Neural cell (in vitro differentiated cells): ENCODE measurements at regions not wholly inside any gene's neighbourhood (a gene's known extent, or its start where the extent isn't known, plus 50 kb on each side); places are given as distances from the start of the nearest gene placed in this dataset.

Experiments used
- H2AFZ ChIP-seq: fragments of 200-600, 300-800 bp; sonication (generic), shearing (Covaris generic); 2 replicates; pipeline ENCODE4 v1.6.0; 2014; ENCODE audit warnings: low read depth, mild to moderate bottlenecking, antibody characterized with exemption, low read length, moderate library complexity
- H3F3A ChIP-seq: fragments of 200-600 bp; shearing (Covaris generic); 2 replicates; pipeline ENCODE4 v1.6.1; 2016; ENCODE audit warnings: mild to moderate bottlenecking, moderate library complexity, mixed read lengths, antibody characterized with exemption, low read length; ENCODE audit not compliant: insufficient read depth, poor library complexity, severe bottlenecking
- H3K27ac ChIP-seq: fragments of 200-600, 300-800 bp; sonication (generic), shearing (Covaris generic); 2 replicates; pipeline ENCODE4 v1.5.1; 2014; ENCODE audit warnings: mild to moderate bottlenecking, low read length, moderate library complexity
- H3K27me3 ChIP-seq: fragments of 300-800, 200-600 bp; sonication (generic), shearing (Covaris generic); 2 replicates; pipeline ENCODE4 v1.6.0; 2014; ENCODE audit warnings: mild to moderate bottlenecking, low read depth, low read length, moderate library complexity; ENCODE audit not compliant: insufficient read depth
- H3K36me3 ChIP-seq: fragments of 300-800, 200-600 bp; sonication (generic), shearing (Covaris generic); 2 replicates; pipeline ENCODE4 v1.5.1; 2014; ENCODE audit warnings: mild to moderate bottlenecking, antibody characterized with exemption, low read length, moderate library complexity; ENCODE audit not compliant: insufficient read depth
- H3K4me2 ChIP-seq: fragments of 300-800, 200-600 bp; sonication (generic), shearing (Covaris generic); 2 replicates; pipeline ENCODE4 v1.6.0; 2014; ENCODE audit warnings: mild to moderate bottlenecking, low read length
- H3K4me3 ChIP-seq: fragments of 300-800, 200-600 bp; sonication (generic), shearing (Covaris generic); 2 replicates; pipeline ENCODE4 v1.5.1; 2014; ENCODE audit warnings: mild to moderate bottlenecking, low read length, moderate library complexity
- H3K79me2 ChIP-seq: fragments of 200-600 bp; shearing (Covaris generic); replicated peaks from 2 replicates; pipeline ENCODE4 v1.6.0; 2014; ENCODE audit warnings: mild to moderate bottlenecking, low read length, moderate library complexity; ENCODE audit not compliant: insufficient read depth
- H3K9ac ChIP-seq: fragments of 300-800, 200-600 bp; sonication (generic), shearing (Covaris generic); 2 replicates; pipeline ENCODE4 v1.6.1; 2016; ENCODE audit warnings: mild to moderate bottlenecking, low read length, mixed read lengths
- H3K9me2 ChIP-seq: fragments of 200-600 bp; shearing (Covaris generic); 2 replicates; pipeline ENCODE4 v1.6.1; 2016; ENCODE audit warnings: mild to moderate bottlenecking, low read length, mixed read lengths; ENCODE audit not compliant: insufficient read depth
- H3K9me3 ChIP-seq: fragments of 200-600, 300-800 bp; sonication (generic), shearing (Covaris generic); 2 replicates; pipeline ENCODE4 v1.6.1; 2016; ENCODE audit warnings: mild to moderate bottlenecking, mixed run types, low read length, moderate library complexity, mixed read lengths
- H4K20me1 ChIP-seq: fragments of 200-600 bp; shearing (Covaris generic); 2 replicates; pipeline ENCODE4 v1.6.1; 2016; ENCODE audit warnings: mild to moderate bottlenecking, mixed run types; ENCODE audit not compliant: insufficient read depth
- EP300 ChIP-seq: fragments of 450-650 bp; conservative IDR thresholded peaks from 2 replicates; pipeline ENCODE4 v1.6.1; 2014; ENCODE audit warnings: antibody characterized with exemption, mild to moderate bottlenecking, moderate library complexity; ENCODE audit not compliant: poor library complexity, severe bottlenecking
- EZH2 ChIP-seq: fragments of 200-600, 300-800 bp; shearing (Covaris generic), sonication (generic); IDR thresholded peaks from 2 replicates; pipeline ENCODE4 v1.6.1; 2014; ENCODE audit warnings: antibody characterized with exemption, low read length, borderline replicate concordance, mild to moderate bottlenecking; ENCODE audit not compliant: insufficient read depth, poor library complexity, severe bottlenecking
- MXI1 ChIP-seq: fragments of 450-650 bp; conservative IDR thresholded peaks from 2 replicates; pipeline ENCODE4 v1.6.1; 2014; ENCODE audit warnings: antibody characterized with exemption, mild to moderate bottlenecking; ENCODE audit not compliant: poor library complexity, severe bottlenecking
- POLR2AphosphoS5 ChIP-seq: IDR thresholded peaks from 2 replicates; pipeline ENCODE4 v1.6.1; 2012
- RAD21 ChIP-seq: fragments of 450-650 bp; conservative IDR thresholded peaks from 2 replicates; pipeline ENCODE4 v1.6.1; 2014; ENCODE audit warnings: antibody characterized with exemption, mild to moderate bottlenecking, moderate library complexity
- SMC3 ChIP-seq: fragments of 450-650 bp; conservative IDR thresholded peaks from 2 replicates; pipeline ENCODE4 v1.6.1; 2014; ENCODE audit warnings: antibody characterized with exemption, mild to moderate bottlenecking, moderate library complexity; ENCODE audit not compliant: poor library complexity
- TAF1 ChIP-seq: IDR thresholded peaks from 2 replicates; pipeline ENCODE4 v1.6.1; 2012; ENCODE audit warnings: low read depth
- TF ChIP-seq, protein P1 (sequence below): fragments of 450-650 bp; IDR thresholded peaks from 2 replicates; pipeline ENCODE4 v1.5.1; 2014; ENCODE audit warnings: antibody characterized with exemption, mild to moderate bottlenecking, moderate library complexity; ENCODE audit not compliant: poor library complexity, severe bottlenecking
- TF ChIP-seq, protein P2 (sequence below): IDR thresholded peaks from 2 replicates; pipeline ENCODE4 v1.6.1; 2012; ENCODE audit warnings: borderline replicate concordance

DNA sequence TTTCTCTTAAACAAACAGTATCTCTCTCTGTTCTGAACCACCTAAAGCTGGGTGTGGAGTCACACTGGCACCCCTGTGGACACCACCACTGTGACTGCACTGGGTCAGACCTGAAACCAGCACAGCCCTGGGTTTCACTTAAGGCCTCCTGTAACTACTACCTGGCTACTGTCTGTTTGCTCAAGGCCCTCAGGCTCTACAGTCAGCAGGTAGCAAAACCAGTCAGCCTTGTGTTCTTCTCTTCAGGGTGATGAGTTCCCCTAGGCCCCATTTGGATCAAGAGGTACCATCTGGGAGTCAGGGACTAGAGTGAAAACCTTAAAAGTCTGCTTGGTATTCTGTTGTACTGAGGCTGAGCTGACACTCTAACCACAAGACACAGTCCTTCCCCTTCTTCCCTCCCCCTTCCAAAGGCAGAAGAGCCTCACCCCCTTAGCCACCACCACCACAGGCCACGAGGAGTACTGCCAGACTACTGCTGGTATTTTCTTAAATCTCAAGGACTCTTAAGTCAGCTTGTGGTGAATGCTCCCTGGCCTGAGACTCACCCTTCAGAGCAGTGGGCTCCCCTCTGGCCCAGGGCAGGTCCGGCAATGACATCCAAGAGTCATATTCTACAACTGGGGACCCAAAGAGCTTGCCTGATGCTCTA lies 153.2 kb upstream of the MON1B start:
- no peak overlapping the region for H2AFZ ChIP-seq
- H3K4me2 ChIP-seq: no peak overlapping the region
- H3K27ac ChIP-seq: no peak overlapping the region
- H3K79me2 ChIP-seq: no peaks in the 10 kb centered on the region
- H4K20me1 ChIP-seq: no peaks in the 10 kb centered on the region
- H3K9ac ChIP-seq: no peak overlapping the region
- H3F3A ChIP-seq: no peaks in the 10 kb centered on the region
- H3K9me2 ChIP-seq: no peaks in the 10 kb centered on the region
- no peaks in the 10 kb centered on the region for H3K27me3 ChIP-seq
- H3K36me3 ChIP-seq: no peaks in the 10 kb centered on the region
- no peaks in the 10 kb centered on the region for H3K9me3 ChIP-seq
- H3K4me3 ChIP-seq: no peak overlapping the region
- no peak for TF ChIP-seq POLR2AphosphoS5

DNA sequence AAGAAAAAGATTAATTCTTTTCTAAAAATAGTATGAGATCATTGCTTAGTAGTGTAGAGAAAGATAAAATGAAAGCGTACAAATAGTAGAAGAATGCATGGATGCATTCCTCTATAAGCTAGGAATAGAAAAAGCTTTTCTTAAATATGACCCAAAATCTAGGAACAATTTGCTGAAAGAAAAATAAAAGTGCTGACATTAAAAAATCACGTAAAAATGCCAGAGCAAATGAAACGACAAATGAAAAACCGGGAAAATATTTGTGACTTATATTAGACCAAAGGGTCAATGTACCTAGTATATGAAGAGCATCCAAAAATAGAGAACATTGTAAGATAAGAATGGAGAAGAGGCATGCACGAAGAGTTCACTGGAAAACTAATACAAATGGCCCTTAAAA lies 149.5 kb upstream of the MON1B start:
- H3K9me3 ChIP-seq: no peaks in the 10 kb centered on the region
- TF ChIP-seq, protein P1, sequence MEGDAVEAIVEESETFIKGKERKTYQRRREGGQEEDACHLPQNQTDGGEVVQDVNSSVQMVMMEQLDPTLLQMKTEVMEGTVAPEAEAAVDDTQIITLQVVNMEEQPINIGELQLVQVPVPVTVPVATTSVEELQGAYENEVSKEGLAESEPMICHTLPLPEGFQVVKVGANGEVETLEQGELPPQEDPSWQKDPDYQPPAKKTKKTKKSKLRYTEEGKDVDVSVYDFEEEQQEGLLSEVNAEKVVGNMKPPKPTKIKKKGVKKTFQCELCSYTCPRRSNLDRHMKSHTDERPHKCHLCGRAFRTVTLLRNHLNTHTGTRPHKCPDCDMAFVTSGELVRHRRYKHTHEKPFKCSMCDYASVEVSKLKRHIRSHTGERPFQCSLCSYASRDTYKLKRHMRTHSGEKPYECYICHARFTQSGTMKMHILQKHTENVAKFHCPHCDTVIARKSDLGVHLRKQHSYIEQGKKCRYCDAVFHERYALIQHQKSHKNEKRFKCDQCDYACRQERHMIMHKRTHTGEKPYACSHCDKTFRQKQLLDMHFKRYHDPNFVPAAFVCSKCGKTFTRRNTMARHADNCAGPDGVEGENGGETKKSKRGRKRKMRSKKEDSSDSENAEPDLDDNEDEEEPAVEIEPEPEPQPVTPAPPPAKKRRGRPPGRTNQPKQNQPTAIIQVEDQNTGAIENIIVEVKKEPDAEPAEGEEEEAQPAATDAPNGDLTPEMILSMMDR: no peak
- TF ChIP-seq, protein P2, sequence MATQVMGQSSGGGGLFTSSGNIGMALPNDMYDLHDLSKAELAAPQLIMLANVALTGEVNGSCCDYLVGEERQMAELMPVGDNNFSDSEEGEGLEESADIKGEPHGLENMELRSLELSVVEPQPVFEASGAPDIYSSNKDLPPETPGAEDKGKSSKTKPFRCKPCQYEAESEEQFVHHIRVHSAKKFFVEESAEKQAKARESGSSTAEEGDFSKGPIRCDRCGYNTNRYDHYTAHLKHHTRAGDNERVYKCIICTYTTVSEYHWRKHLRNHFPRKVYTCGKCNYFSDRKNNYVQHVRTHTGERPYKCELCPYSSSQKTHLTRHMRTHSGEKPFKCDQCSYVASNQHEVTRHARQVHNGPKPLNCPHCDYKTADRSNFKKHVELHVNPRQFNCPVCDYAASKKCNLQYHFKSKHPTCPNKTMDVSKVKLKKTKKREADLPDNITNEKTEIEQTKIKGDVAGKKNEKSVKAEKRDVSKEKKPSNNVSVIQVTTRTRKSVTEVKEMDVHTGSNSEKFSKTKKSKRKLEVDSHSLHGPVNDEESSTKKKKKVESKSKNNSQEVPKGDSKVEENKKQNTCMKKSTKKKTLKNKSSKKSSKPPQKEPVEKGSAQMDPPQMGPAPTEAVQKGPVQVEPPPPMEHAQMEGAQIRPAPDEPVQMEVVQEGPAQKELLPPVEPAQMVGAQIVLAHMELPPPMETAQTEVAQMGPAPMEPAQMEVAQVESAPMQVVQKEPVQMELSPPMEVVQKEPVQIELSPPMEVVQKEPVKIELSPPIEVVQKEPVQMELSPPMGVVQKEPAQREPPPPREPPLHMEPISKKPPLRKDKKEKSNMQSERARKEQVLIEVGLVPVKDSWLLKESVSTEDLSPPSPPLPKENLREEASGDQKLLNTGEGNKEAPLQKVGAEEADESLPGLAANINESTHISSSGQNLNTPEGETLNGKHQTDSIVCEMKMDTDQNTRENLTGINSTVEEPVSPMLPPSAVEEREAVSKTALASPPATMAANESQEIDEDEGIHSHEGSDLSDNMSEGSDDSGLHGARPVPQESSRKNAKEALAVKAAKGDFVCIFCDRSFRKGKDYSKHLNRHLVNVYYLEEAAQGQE: no peak
- no peak for TF ChIP-seq EZH2
- TF ChIP-seq TAF1: no peak
- TF ChIP-seq MXI1: no peak
- no peak for TF ChIP-seq RAD21
- no peak for TF ChIP-seq EP300
- TF ChIP-seq SMC3: no peak
- no peak for TF ChIP-seq POLR2AphosphoS5
- H2AFZ ChIP-seq: no peak overlapping the region
- no peaks in the 10 kb centered on the region for H3F3A ChIP-seq
- no peak overlapping the region for H3K4me3 ChIP-seq
- H3K27ac ChIP-seq: no peak overlapping the region
- H3K79me2 ChIP-seq: no peaks in the 10 kb centered on the region
- H3K9me2 ChIP-seq: no peaks in the 10 kb centered on the region
- no peaks in the 10 kb centered on the region for H4K20me1 ChIP-seq
- no peak overlapping the region for H3K4me2 ChIP-seq
- H3K9ac ChIP-seq: no peak overlapping the region
- no peaks in the 10 kb centered on the region for H3K36me3 ChIP-seq
- H3K27me3 ChIP-seq: no peaks in the 10 kb centered on the region

DNA sequence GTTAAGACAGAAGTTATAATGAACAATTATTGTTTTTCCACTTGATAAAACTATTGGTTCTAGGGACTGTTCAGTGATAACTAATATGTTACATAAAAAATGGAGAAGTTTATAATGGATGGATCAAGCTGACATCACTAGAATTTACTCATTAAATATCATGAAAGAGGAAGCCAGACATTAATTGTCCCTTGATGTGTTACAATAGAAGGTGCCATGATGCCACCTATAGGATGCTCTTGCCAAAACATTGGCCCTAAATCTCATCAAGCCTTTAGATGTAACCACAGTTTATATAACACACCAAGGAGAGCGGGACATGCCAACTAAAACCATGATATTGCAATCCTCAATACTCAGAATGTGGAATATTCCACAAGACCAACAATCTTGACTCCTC lies 147.9 kb upstream of the MON1B start:
- H2AFZ ChIP-seq: no peak overlapping the region
- no peak overlapping the region for H3K27ac ChIP-seq
- no peaks in the 10 kb centered on the region for H3K36me3 ChIP-seq
- no peaks in the 10 kb centered on the region for H3K79me2 ChIP-seq
- H3K9me2 ChIP-seq: no peaks in the 10 kb centered on the region
- no peaks in the 10 kb centered on the region for H3F3A ChIP-seq
- H3K27me3 ChIP-seq: no peaks in the 10 kb centered on the region
- H4K20me1 ChIP-seq: no peaks in the 10 kb centered on the region
- no peaks in the 10 kb centered on the region for H3K9me3 ChIP-seq
- no peak overlapping the region for H3K9ac ChIP-seq
- H3K4me3 ChIP-seq: no peak overlapping the region
- H3K4me2 ChIP-seq: no peak overlapping the region
- TF ChIP-seq MXI1 (no peak), RAD21 (peak; percentile 47), POLR2AphosphoS5 (no peak), TAF1 (no peak), SMC3 (peak; percentile 37), EZH2 (no peak), EP300 (no peak)
- TF ChIP-seq, protein P1: peak; percentile 45
- TF ChIP-seq, protein P2: no peak
